GM18502 (cell line): ENCODE measurements at regions not wholly inside any gene's neighbourhood (a gene's known extent, or its start where the extent isn't known, plus 50 kb on each side); places are given as distances from the start of the nearest gene placed in this dataset.

Experiments used
- ATAC-seq: cut with Tn5 transposase; IDR thresholded peaks from one replicate; pipeline ENCODE4 v1.9.1; 2021; ENCODE audit warnings: mild to moderate bottlenecking; ENCODE audit not compliant: unreplicated experiment, poor library complexity

GRCh38 chr12:46908936-46909635, 83.3 kb upstream of the SLC38A4 start:
- ATAC-seq: no peak

- no peak for ATAC-seq
Measured at GRCh38 chr12:46910830-46911229, 85.0 kb upstream of the SLC38A4 start.

- no peak for ATAC-seq
Measured at GRCh38 chr12:46914336-46914735, 88.5 kb upstream of the SLC38A4 start.

GRCh38 chr12:46915082-46915481, 89.3 kb upstream of the SLC38A4 start:
- ATAC-seq: no peak

GRCh38 chr12:46915836-46916235, 90.0 kb upstream of the SLC38A4 start:
- ATAC-seq: no peak

GRCh38 chr12:46916796-46917419, 91.1 kb upstream of the SLC38A4 start:
- no peak for ATAC-seq

GRCh38 chr12:46917821-46918220, 92.0 kb upstream of the SLC38A4 start:
- no peak for ATAC-seq

GRCh38 chr12:46918631-46919030, 92.8 kb upstream of the SLC38A4 start:
- no peak for ATAC-seq

GRCh38 chr12:46919666-46920400, 94.0 kb upstream of the SLC38A4 start:
- ATAC-seq: no peak

GRCh38 chr12:46920499-46920898, 94.7 kb upstream of the SLC38A4 start:
- ATAC-seq: peak; percentile 59

GRCh38 chr12:46921048-46921763, 95.4 kb upstream of the SLC38A4 start:
- peak; percentile 10 for ATAC-seq

GRCh38 chr12:46921764-46922133, 96.0 kb upstream of the SLC38A4 start:
- ATAC-seq: no peak

- no peak for ATAC-seq
Measured at GRCh38 chr12:46926526-46926925, 100.7 kb upstream of the SLC38A4 start.

- no peak for ATAC-seq
Measured at GRCh38 chr12:46930101-46930500, 104.3 kb upstream of the SLC38A4 start.

- no peak for ATAC-seq
Measured at GRCh38 chr12:46933947-46934346, 108.2 kb upstream of the SLC38A4 start.

- ATAC-seq: no peak
Measured at GRCh38 chr12:46934374-46935111, 108.7 kb upstream of the SLC38A4 start.

- ATAC-seq: no peak
Measured at GRCh38 chr12:46935271-46935847, 109.6 kb upstream of the SLC38A4 start.

- ATAC-seq: no peak
Measured at GRCh38 chr12:46936042-46936441, 110.2 kb upstream of the SLC38A4 start.

GRCh38 chr12:46938071-46938678, 112.4 kb upstream of the SLC38A4 start:
- ATAC-seq: no peak
